ENCODE measurements at regions not wholly inside any gene's neighbourhood (a gene's known extent, or its start where the extent isn't known, plus 50 kb on each side); places are given as distances from the start of the nearest gene placed in this dataset.

GRCh38 chr6:29887330-29887818, 55.0 kb upstream of the HLA-A start:
- H2AK5ac ChIP-seq (ENCODE audit: low read depth, low read length): no peak overlapping the region
- peak overlapping the region; percentile 86 for H3K9ac ChIP-seq (ENCODE audit: low read depth, low read length)
- H2AK9ac ChIP-seq (replicated peaks; ENCODE audit: low read depth, low read length, poor library complexity): no peak overlapping the region
- peak overlapping the region; percentile 91 for H3K4me3 ChIP-seq (ENCODE audit: insufficient read depth, low read depth, low read length)
- no peaks in the 10 kb centered on the region for H3K9me3 ChIP-seq (ENCODE audit: control insufficient read depth, insufficient read depth, low read length)
- H3K14ac ChIP-seq (replicated peaks; ENCODE audit: low read depth, low read length): no peak overlapping the region
- peak; percentile 50; the same call in 1 of the 2 replicates for TF ChIP-seq RFX5 (IDR thresholded peaks at IDR 0.05; ENCODE audit: low read depth, low read length)
- no peak for TF ChIP-seq MXI1 (IDR thresholded peaks at IDR 0.05; ENCODE audit: borderline replicate concordance, low read depth, low read length)
- peaks cover 5% of the 10 kb centered on the region for H3K27me3 ChIP-seq (ENCODE audit: control insufficient read depth, insufficient read depth, low read length)
- H3K36me3 ChIP-seq (ENCODE audit: control insufficient read depth, insufficient read depth, low read length): no peaks in the 10 kb centered on the region
- H3K4me1 ChIP-seq (ENCODE audit: control insufficient read depth, insufficient read depth, low read length): no peaks in the 10 kb centered on the region
- H3K79me1 ChIP-seq (ENCODE audit: low read depth in 1 of 2, low read length in 2 of 2): no peaks in the 10 kb centered on the region
- no peak overlapping the region for H2BK20ac ChIP-seq (ENCODE audit: low read depth, low read length)
- H2BK5ac ChIP-seq (ENCODE audit: low read depth, low read length, poor library complexity, severe bottlenecking): no peak overlapping the region
- no peak overlapping the region for H2BK15ac ChIP-seq (ENCODE audit: low read depth, low read length)
- peak overlapping the region; percentile 80 for H3K4me2 ChIP-seq (ENCODE audit: low read depth, low read length)
- CTCF ChIA-PET: no interaction called here
- no TSS peak for BruUV-seq (replicated peaks)
- H2BK120ac ChIP-seq (ENCODE audit: low read depth, low read length): 0 out of 2 replicates have a peak overlapping the region, but pooled peaks have one; percentile 47
- peak overlapping the region; percentile 42; the same call in 1 of the 2 replicates for H4K5ac ChIP-seq (ENCODE audit: low read depth, low read length)
- H4K8ac ChIP-seq (ENCODE audit: low read depth in 2 of 2, low read length in 2 of 2): peak overlapping the region; percentile 84 to 92; a peak in 2 of 4 replicates
- 30% methylated on average over 9 of the region's 28 CpGs; no CpG with 5 or more reads in 1 of the 2 experiments for WGBS, 2 experiments (ENCODE audit: extremely low coverage in 2 of 2, insufficient read length in 1 of 2)
- peak overlapping the region; percentile 92 for H2AFZ ChIP-seq (replicated peaks; ENCODE audit: low read length, poor library complexity)
- no peaks in the 10 kb centered on the region for H3K9me1 ChIP-seq (ENCODE audit: insufficient read depth, low read length)
- H3K18ac ChIP-seq (ENCODE audit: low read depth, low read length): no peak overlapping the region; the same call in 1 of the 2 replicates
- ATAC-seq (ENCODE audit: low read depth) (peak; percentile 51), DNase-seq (peak; percentile 11)
- H3K56ac ChIP-seq (ENCODE audit: extremely low read depth, insufficient read depth, low read length): no peak overlapping the region
- H3K4ac ChIP-seq (ENCODE audit: low read depth, low read length): no peak overlapping the region
- H3K27ac ChIP-seq (ENCODE audit: insufficient read depth, low read length): peak overlapping the region; percentile 71
- POLR2A ChIA-PET (ENCODE audit: unreplicated experiment): no interaction called here
- H4K20me1 ChIP-seq (ENCODE audit: insufficient read depth, low read length): no peaks in the 10 kb centered on the region
- in situ Hi-C loops (cut with MboI; ENCODE audit: low sequenced_read_pairs) (no loop called here), intact Hi-C loops (cut with micrococcal nuclease) (no loop called here), dilution Hi-C loops (cut with HindIII; ENCODE audit: low sequenced_read_pairs, unreplicated experiment) (no loop called here)
- 0 out of 2 replicates have a peak overlapping the region, but pooled peaks have one; percentile 47 for H4K91ac ChIP-seq (ENCODE audit: insufficient read depth, low read depth, low read length)
- H3K23ac ChIP-seq (ENCODE audit: low read depth, low read length): no peak overlapping the region
